ENCODE measurements at regions not wholly inside any gene's neighbourhood (a gene's known extent, or its start where the extent isn't known, plus 50 kb on each side); places are given as distances from the start of the nearest gene placed in this dataset.

DNA sequence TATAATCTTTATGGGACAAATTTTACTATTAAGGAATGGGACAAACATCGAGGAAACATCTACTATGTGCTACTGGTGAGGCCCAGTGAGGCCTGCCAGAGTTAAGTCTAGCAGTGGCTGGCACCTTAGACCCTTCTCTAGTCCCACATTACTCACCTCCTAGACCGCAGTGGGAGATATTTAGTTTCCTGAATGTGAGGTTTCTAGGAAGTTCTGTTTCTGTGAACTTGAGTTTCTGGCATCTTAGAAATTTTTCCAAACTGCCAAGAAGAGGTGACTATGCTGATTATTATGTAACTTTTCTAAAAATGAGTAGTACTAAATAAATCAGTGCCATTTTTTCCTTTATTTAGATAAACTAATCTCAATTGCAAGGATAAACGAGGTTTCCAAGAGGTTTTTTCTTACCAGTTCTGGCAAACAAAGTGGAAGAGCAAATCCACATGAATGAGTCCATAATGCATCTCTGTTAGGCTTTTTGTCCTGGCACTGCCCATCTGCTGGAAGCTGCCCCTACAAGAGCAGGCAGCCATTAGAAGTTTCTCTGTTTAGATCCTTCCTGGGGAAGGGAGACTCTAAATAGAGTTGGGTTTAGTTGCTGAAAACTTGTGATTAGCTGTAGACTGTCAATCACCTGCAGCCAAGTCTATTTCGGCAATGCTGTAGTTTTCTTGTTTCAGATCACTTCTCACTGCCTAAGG, 348.7 kb downstream of the MAN2A1 start:
- no peak for DNase-seq

DNA sequence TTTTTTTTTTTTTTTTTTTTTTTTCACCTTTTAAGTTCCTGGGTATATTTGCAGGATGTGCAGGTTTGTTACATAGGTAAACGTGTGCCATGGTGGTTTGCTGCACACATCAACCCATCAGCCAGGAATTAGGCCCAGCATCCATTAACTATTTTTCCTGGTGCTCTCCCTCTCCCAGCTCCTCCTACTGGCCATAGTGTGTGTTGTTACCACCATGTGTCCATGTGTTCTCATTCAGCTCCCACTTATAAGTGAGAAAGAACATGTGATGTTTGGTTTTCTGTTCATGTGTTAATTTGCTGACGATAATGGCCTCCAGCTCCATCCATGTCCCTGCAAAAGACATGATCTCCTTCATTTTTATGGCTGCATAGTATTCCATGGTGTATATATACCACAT, 350.5 kb downstream of the MAN2A1 start:
- DNase-seq, result no peak

DNA sequence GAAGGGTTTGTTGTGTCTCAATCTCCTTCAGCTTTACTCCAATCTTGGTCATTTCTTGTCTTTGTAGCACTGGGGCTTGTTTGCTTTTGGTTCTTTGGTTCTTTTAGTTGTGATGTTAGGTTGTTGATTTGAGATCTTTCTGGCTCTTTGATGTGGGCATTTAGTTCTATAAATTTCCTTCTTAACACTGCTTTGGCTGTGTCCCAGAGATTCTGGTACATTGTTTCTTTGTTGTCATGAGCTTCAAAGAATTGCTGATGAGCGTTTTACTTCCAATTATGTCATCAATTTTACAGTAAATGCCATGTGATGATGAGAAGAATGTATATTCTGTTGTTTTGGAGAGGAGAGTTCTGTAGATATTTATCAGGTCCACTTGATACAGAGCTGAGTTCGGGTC, 353.3 kb downstream of the MAN2A1 start:
- DNase-seq, result no peak

DNA sequence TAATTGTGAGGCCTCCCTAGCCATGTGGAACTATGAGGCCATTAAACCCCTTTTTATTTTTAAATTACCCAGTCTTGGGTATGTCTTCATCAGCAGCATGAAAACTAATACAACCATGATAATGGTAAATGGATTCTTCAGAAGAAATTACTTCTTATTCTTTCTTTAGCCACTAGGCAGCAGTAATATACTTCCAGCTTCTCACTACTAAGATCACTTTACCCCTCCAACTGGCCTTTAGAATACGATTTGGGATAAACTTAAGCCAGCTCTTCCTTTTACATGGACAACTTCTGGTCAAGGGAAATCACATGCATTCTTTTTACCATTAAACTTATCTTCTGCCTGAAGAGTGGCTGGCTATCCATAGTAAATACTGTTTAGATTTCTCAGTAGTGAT, 355.4 kb downstream of the MAN2A1 start:
- no peak for DNase-seq

DNA sequence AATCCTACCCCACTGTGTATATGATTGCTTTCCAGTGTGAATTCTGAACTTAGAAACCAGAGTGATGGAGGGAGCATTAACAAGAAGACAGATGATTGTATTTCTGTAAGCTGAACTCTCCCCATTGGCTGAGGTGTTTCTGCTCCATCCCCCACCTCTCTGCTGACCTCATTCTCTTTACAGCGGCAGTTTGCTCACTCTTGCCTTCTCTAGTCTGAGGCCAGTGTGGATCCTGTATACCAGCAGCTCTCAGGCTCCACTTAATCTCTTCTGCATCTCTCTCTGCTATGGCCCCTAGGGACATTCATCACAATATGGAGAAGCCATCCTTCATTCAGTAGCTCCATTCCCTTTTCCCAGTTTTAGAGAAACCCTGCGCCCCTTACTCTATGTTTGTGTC, 358.8 kb downstream of the MAN2A1 start:
- no peak for DNase-seq

DNA sequence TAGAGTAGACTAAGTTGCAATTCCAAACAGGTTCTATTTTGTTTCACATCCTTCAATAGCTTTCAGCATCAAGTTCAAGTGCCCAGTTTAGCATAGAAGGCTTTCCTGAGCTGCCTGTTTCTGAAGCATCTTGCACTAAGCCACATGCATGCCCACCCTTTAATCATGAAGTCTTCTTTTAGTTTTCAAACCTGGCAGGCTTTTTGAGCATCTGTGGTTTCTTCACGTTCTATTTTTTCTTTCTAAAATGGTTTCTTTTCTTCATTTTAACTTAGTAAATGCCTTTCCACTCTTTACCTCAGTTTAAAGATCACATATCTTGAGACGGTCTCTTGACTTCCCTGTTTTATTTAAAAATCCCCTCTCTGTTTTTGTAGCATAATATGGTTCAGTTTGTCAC, 360.1 kb downstream of the MAN2A1 start:
- DNase-seq, result no peak

DNA sequence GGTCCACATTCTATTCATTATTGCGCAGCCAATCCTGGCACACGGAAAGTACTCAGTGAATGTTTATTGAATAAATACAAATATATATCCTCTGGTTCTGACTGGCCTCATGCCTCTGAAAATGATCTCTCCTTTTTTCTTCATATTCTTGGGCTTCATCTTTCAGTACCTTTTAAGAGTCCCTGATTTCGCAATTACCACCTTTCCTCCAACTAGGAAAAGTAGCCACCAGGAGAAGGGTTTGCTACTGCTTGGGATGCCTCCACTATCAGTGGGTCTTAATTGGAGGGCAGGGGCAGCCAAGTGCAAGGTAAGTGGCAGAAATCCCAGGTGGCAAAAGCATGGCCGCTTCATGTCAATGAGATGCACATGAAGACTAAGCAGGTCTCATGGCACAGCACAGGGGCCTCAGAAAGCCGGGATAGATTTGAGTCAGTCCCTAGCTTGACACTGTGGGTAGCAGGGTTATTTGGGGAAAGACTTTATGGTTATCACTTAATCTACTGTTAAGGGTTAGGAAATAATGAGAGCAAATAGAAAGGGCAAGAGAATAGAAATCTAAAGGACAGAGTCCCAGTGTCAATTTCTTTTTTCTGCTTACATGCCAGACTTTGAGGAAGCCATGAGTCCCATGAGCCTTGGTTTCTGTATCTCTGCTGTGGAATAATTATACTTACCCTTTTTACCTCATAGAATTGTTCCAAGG, 361.1 kb downstream of the MAN2A1 start:
- DNase-seq, result no peak

DNA sequence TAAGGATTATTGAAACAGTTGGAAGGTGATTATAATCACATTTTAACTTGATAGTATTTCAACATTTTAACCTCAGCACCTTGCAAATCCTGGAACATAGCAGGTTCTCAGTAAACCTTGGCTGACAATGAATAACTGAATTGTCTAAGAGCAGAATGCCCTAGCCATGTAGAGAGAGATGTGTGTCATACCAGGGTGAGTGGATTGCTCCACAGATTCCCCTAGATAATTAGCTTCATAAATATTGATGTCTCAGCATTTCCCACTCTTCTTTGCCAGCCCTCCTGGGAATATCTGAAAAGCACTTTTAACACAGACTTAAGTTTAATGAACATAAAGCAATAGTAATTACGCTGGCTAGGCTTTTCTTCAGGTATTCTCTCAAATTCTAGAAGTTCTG, 363.5 kb downstream of the MAN2A1 start:
- no peak for DNase-seq

DNA sequence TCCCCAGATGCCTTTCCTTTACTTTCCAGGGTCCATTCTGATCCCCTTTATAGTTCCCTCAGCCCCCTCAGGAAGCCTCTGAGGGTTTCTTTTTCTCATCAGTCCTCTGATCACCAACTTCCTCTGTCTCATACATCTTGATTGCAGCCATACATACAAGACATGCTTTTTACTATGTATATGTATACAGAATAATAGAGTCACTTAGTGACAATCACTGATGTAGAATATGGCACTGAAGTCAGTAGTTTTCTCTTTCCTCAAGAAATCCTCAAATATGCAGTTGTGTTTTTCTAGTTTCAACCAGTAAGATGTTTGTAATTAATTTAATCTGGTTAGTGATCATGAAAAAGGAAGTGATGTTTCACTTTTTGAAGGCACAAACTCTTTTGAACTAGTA, 364.1 kb downstream of the MAN2A1 start:
- no peak for DNase-seq

DNA sequence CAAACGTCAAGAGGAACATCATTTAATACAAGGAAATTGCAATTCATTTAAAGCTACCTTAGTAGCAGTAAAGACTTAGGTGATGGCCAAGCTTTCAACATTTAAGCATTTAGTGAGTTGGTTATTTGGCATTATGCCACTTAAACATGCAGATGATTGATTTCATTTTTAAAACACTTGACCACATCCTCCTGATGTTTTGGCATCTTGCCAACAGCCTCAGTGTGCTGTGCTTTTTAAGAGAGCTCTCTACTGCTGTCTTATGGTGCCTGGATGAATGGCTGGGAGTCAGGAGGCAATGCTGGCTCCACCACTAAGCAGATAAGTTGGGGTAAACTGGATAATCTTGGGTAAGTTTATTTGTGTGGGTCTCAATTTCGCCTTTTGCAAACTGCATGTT, 364.5 kb downstream of the MAN2A1 start:
- no peak for DNase-seq

DNA sequence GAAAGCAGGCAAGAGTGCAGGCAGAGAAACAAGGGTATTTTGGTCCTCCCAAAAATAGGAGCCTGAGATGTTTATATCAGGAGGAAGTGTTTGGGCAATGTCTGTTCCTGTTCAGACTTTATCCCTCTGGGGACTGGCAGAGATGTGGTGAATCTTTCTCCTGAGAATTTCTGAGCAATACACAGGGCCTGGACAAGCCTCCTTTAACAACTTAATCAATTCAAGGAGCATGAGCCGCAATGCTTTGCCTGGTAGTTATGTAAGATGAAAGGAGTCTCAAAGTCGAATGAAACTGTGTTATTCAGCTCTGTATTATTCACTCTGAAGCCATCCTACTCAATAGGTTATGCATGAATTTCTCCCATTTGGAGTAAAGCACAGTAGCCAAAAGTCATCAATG, 365.6 kb downstream of the MAN2A1 start:
- no peak for DNase-seq

DNA sequence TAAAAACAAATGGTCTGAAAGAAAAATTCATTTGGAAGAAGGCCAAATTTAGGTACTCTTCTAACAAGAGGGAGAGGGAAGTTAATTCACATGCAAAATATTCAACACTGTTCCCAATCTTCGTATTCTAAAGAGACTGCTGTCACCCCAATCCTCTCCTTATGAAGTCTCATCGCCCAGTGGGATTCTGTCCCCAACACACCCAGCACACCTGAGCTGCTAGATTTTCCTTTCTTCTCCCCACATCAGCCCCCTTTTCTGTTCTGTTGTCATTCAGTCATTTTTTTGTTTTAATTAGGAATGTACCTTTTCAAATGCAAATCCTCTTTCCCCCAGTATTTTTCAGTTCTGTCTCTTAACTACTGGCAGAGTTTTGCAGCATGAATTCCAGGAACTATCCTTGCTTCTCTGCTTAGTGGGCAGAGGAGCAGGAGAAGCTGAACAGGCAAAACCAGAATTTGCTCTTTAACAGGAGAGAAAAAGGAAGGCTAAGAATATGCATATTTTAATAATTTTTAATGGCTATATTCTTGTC, 366.9 kb downstream of the MAN2A1 start:
- no peak for DNase-seq

DNA sequence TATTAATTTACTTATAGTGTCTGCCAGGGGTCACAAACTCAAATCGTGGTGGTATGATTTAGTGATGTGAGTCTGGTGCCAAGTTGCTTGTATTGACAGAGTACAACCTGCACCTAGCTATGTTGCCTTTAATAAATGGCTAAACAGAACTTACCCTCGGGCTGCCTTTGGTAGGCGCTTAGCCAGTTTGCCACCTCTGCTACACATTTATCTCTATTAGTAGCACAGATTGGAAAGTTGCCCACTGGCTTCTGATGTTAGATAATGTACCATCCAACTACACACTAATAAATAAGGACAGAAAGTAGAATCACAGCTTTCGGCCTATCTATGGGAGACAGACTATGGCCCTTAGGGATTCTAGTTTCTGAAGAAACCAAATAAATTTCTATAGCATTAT, 368.4 kb downstream of the MAN2A1 start:
- DNase-seq, result no peak

DNA sequence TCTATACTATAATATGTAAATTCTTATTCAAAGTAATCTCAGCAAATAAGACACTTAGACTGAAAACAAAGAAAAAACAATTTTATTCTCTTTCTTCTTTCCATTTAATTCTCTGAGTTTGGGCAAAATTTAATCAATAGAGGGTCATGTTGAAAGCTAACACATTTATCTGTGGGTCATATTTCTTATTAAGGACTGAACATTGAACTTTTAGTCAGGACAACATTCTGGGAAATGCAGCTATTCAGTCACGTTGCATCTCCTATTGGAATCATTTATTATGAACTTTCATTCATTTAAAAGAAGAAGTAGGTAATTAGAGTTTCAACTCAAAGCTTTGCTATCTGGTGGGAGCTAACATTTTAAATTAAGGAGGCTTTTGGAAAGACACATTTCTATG, 372.5 kb downstream of the MAN2A1 start:
- no peak for DNase-seq

DNA sequence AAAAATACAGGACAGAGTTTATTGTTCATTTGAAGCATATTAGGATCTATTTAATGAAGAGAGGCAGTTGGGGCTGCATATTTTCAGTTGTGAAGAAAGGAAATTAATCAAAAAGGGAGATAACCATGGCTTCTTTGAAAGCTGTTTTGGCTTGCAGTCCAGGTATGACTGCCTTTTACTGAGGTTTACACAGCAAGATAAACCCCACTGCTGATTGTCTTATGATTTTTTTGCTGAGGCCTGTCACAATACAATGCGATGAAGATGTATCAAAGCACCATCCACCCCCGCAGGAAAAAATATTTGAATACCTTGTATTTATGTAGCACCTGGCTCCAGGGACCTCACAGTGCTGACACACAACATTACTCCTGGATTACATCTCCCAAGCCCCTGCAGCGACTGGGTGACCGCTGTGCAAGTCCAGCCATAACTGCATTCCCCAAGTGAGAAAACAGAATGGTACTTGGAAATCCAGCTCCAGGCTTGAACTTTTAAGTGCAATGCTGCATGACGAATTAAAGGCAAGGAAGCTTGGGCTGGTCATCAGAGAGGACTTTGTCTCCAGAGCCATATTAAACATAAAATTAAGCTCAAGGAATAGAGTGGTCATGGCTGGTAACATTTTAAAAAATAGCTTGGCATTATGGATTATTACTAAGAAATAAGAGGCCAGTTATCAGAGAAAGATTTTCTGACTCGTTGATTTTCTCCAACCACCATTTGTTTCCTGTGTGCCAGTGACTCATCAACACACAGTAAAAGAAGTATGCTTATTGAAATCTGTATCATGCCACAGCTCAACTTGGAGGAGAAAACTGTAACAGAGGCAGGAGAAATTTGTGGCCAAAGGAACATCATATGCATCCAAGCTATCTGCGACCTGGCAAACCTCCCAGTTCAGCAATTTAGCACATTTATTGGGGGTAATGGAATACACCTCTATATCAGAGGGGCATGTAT, 374.2 kb downstream of the MAN2A1 start:
- DNase-seq, result no peak

DNA sequence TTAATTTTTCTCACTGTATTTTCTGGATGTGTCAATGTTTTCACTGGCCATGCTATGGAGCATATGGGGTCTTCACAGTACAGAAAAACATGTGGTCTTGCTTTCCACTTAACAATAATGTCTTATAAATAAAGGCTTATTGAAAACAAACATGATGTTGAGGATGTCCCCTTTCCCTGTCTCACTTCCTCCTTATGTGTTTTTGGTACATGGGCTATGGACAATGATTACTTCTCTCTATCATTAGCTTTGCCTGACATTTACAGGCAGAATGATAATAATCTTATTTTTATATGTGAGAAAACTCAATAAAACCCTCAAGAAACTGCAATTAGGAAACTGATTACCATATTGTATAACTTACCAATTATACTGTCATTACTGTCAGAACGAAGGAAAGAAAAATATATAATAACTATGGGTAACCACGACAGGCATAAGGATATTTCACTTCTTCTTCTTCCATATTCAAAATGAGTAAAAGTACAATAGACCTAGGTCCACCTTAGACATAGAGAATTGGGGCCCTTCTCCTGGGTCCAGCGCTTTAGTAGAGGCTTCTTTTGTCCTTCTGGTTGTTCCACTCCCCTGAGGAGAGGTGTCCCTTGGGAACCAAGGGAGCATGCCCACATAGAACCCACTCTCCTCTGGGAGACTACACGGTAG, 375.0 kb downstream of the MAN2A1 start:
- DNase-seq, result no peak

DNA sequence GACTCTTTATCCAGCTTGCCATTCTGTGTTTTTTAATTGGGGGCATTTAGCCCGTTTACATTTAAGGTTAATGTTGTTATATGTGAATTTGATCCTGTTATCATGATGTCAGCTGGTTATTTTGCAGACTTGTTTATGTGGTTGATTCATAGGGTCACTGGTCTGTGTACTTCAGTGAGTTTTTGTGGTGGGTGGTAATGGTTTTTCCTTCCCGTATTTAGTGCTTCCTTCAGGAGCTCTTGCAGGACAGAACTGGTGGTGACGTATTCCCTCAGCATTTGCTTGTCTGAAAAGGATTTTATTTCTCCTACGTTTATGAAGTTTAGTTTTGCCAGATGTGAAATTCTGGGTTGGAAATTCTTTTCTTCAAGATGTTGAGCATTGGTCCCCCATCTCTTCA, 381.1 kb downstream of the MAN2A1 start:
- no peak for DNase-seq

DNA sequence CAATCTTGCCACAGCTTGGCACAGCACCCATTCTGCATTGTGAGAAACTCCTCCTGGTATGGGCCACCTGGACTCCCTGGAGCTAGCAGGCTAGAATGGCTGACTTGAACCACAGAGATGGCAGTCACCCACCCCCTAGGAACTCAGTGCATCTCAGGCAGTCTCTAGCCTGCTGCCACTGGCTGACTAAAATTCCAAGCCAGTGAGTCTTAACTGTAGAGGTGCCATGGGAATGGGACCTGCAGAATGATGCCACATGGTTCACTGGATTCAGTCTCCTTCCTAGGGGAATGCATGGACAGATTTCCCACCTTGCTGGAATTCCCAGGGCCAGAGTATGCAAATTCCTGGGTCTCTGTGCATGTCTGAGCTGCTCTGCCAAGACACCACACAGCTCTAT, 382.9 kb downstream of the MAN2A1 start:
- DNase-seq, result no peak

DNA sequence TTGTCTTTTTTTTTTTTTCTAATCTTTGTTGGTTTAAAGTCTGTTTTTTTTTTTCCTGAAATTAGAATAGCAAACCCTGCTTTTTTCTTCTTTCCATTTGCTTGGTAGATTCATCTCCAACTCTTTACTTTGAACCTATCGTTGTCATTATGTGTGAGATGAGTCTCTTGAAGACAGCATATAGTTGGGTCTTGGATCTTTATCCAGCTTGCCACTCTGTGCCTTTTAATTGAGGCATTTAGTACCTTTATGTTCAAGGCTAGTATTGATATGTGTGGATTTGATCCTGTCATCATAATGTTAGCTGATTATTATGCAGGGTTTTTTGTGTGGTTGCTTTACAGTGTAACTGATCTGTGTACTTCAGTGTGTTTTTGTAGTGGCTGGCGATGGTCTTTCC, 383.8 kb downstream of the MAN2A1 start:
- no peak for DNase-seq

DNA sequence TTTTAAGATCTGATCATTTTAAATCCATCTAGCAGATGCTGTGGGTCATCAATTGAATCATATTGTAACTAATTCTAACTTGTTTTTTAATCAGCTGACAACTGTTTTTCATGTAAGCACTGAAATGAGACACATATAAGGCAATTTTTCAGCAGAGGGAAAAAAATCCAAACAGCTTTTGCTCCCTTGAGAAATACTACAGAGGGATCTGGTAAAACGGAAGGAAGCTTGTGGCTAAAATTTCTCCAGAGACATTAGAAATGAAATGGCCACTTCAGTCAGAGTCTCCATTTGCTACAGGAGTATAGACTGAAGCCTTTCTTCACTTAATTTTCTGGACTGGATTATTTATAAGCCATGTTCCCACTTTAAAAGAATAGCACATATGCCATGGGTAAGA, 385.9 kb downstream of the MAN2A1 start:
- DNase-seq, result no peak

DNA sequence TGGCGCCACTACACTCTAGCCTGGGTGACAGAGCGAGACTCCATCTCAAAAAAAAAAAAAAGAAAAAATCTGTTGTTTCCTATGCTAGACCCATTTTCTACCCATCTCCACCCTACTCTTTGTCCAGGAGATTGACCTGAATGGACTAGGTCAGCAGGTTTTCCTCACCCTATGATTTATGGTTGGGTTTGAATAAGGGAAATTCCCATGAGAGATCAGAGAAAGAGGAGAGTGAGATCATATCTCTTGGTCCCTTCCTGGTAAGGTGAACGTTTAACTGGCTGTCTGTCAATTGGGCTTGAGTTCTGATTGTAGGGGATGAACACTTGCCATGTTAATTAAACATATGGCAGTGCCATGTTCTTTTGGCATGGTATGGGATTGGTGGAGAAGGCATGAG, 387.4 kb downstream of the MAN2A1 start:
- DNase-seq, result no peak

DNA sequence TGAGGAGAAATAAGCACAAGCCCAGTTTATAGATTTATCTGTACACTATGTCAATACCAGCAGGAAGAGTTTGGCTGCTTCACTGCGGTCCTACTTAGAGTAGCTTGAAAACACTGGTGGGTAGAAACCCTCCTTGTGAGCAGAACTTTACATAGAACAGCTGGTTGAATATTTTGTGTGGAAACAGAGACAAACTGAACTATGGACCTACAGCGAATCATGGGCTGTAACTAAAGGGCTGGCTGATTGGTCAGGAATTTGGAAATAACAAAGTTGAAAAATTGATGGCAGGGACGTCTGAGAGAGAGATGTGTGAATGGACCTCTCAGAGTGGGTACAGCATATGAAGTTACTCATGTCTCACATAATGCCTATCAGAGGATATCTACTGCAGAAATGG, 392.5 kb downstream of the MAN2A1 start:
- DNase-seq, result no peak

DNA sequence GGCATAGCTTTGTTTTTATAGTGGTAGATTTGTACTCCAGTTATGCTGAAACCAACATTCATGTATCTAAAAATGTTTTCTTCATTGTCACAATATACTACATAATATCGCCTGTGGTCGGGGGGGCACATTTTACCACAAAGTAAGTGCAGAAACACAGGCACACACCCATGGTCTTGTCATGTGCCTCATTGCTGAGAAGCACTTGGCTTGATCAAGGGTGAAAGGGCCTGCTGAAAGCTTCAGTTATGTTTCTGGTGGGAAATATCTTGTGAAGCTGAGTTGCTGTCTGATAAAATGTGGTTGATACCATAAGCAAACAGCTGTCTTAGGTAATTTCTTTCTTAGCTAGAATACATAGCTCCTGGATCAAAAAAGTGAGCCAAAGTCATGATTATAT, 393.1 kb downstream of the MAN2A1 start:
- DNase-seq, result no peak

Measured in NCI-H526 treated with DMSO at 0.1 percent for 48 hours (cell line).